ENCODE measurements at regions not wholly inside any gene's neighbourhood (a gene's known extent, or its start where the extent isn't known, plus 50 kb on each side); places are given as distances from the start of the nearest gene placed in this dataset.

GRCh38 chr3:76661527-76662250 is 378.2 kb upstream of the ROBO2 start:
- Histone ChIP-seq H3K4me3 (ENCODE audit: low read depth, low read length, poor library complexity, severe bottlenecking) (no peak overlapping the region), H3K79me2 (ENCODE audit: insufficient read depth, low read depth, low read length) (no peaks in the 10 kb centered on the region), H3K9me3 (ENCODE audit: low read length) (no peaks in the 10 kb centered on the region), H3K4me2 (ENCODE audit: low read length) (no peak overlapping the region), H4K20me1 (ENCODE audit: insufficient read depth, low read length) (no peaks in the 10 kb centered on the region), H3K9me2 (ENCODE audit: insufficient read depth, low read length) (no peaks in the 10 kb centered on the region), H2AFZ (ENCODE audit: low read length) (no peak overlapping the region), H3K4me1 (ENCODE audit: insufficient read depth, low read length, poor library complexity, severe bottlenecking) (no peaks in the 10 kb centered on the region), H3K36me3 (ENCODE audit: insufficient read depth, low read length) (no peaks in the 10 kb centered on the region), H3K27ac (ENCODE audit: low read depth, low read length, poor library complexity, severe bottlenecking) (no peak overlapping the region)
- POLR2A ChIA-PET: no interaction called here
- TF ChIP-seq EZH2phosphoT487 (IDR thresholded peaks at IDR 0.05; ENCODE audit: borderline replicate concordance, low read depth, low read length): no peak
- TF ChIP-seq CTCF (conservative IDR thresholded peaks at IDR 0.05; ENCODE audit: low read length): no peak
- CTCF ChIA-PET (ENCODE audit: unreplicated experiment): no interaction called here
- BruUV-seq (replicated peaks): no TSS peak
- no peak for DNase-seq (ENCODE audit: low spot score)
- intact Hi-C loops (cut with micrococcal nuclease; ENCODE audit: unreplicated experiment): no loop called here

GRCh38 chr3:76664816-76665215 is 375.1 kb upstream of the ROBO2 start:
- Histone ChIP-seq H3K9me2 (ENCODE audit: insufficient read depth, low read length) (no peaks in the 10 kb centered on the region), H3K9me3 (ENCODE audit: low read length) (no peaks in the 10 kb centered on the region), H3K36me3 (ENCODE audit: insufficient read depth, low read length) (no peaks in the 10 kb centered on the region), H3K27ac (ENCODE audit: low read depth, low read length, poor library complexity, severe bottlenecking) (no peak overlapping the region), H3K4me3 (ENCODE audit: low read depth, low read length, poor library complexity, severe bottlenecking) (no peak overlapping the region), H3K4me2 (ENCODE audit: low read length) (no peak overlapping the region), H4K20me1 (ENCODE audit: insufficient read depth, low read length) (no peaks in the 10 kb centered on the region), H3K79me2 (ENCODE audit: insufficient read depth, low read depth, low read length) (no peaks in the 10 kb centered on the region), H3K4me1 (ENCODE audit: insufficient read depth, low read length, poor library complexity, severe bottlenecking) (no peaks in the 10 kb centered on the region), H2AFZ (ENCODE audit: low read length) (no peak overlapping the region)
- ChIA-PET CTCF (ENCODE audit: unreplicated experiment) (no interaction called here), POLR2A (no interaction called here)
- TF ChIP-seq EZH2phosphoT487 (IDR thresholded peaks at IDR 0.05; ENCODE audit: borderline replicate concordance, low read depth, low read length): no peak
- TF ChIP-seq CTCF (conservative IDR thresholded peaks at IDR 0.05; ENCODE audit: low read length): no peak
- intact Hi-C loops (cut with micrococcal nuclease; ENCODE audit: unreplicated experiment): no loop called here
- BruUV-seq (replicated peaks): no TSS peak
- DNase-seq (ENCODE audit: low spot score): no peak

DNA sequence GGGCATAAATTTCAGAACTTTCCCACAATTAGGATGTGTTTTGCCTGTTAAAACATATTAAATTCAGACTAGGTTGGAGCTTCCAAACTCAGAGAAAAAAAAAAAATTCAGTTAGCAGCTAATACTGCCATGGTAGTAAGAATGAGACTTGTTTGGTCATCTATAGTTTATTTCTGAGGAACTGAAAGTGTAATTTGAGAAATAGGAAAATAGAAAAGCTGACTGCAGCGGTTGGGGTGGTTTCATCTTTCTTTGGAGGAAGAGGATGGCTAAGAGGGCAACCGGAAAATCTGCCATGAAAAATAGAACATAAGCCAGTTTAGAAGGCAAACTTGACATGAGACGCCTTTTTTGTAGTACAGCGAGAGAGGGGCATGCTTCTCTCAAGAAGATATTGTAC is 371.2 kb upstream of the ROBO2 start:
- Histone ChIP-seq H3K36me3 (ENCODE audit: insufficient read depth, low read length) (no peaks in the 10 kb centered on the region), H3K4me3 (ENCODE audit: low read depth, low read length, poor library complexity, severe bottlenecking) (no peak overlapping the region), H3K9me3 (ENCODE audit: low read length) (no peaks in the 10 kb centered on the region), H3K4me1 (ENCODE audit: insufficient read depth, low read length, poor library complexity, severe bottlenecking) (no peaks in the 10 kb centered on the region), H3K27ac (ENCODE audit: low read depth, low read length, poor library complexity, severe bottlenecking) (no peak overlapping the region), H3K4me2 (ENCODE audit: low read length) (no peak overlapping the region), H3K9me2 (ENCODE audit: insufficient read depth, low read length) (no peaks in the 10 kb centered on the region), H2AFZ (ENCODE audit: low read length) (no peak overlapping the region), H3K79me2 (ENCODE audit: insufficient read depth, low read depth, low read length) (no peaks in the 10 kb centered on the region), H4K20me1 (ENCODE audit: insufficient read depth, low read length) (no peaks in the 10 kb centered on the region)
- no peak for TF ChIP-seq EZH2phosphoT487 (IDR thresholded peaks at IDR 0.05; ENCODE audit: borderline replicate concordance, low read depth, low read length)
- TF ChIP-seq CTCF (conservative IDR thresholded peaks at IDR 0.05; ENCODE audit: low read length): no peak
- BruUV-seq (replicated peaks): no TSS peak
- no peak for DNase-seq (ENCODE audit: low spot score)
- POLR2A ChIA-PET: interaction anchor here (1.5 kb wide), 1 partner anchor 11 kb away, joined by 5 read pairs; no protein-coding TSS in a partner anchor
- CTCF ChIA-PET (ENCODE audit: unreplicated experiment): no interaction called here
- intact Hi-C loops (cut with micrococcal nuclease; ENCODE audit: unreplicated experiment): no loop called here
